LHCN-M2 (cell line): ENCODE measurements at regions not wholly inside any gene's neighbourhood (a gene's known extent, or its start where the extent isn't known, plus 50 kb on each side); places are given as distances from the start of the nearest gene placed in this dataset.
"Not testable (repeated sequence)": the region's sequence is repeated elsewhere in the genome, so short reads cannot be mapped to it uniquely, and the experiment has no call there.

ENCODE experiments used
- DNase-seq: peaks from one replicate; pipeline ENCODE4 v3.0.0-alpha.2; 2012; ENCODE audit warnings: low read depth

DNA sequence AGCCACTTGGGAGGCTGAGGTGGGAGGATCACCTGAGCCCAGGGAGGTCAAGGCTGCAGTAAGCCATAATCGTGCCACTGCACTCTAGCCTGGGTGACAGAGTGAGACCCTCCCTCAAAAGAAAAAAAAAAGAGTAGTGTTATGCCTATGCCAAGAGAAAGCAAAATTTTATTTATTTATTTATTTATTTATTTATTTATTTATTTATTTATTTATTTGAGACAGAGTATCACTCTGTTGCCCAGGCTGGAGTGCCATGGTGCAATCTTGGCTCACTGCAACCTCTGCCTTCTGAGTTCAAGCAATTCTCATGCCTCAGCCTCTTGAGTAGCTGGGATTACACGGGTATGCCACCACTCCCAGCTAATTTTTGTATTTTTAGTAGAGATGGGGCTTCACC is 72.6 kb upstream of the RAPGEF2 start:
- not testable (repeated sequence) for DNase-seq

DNA sequence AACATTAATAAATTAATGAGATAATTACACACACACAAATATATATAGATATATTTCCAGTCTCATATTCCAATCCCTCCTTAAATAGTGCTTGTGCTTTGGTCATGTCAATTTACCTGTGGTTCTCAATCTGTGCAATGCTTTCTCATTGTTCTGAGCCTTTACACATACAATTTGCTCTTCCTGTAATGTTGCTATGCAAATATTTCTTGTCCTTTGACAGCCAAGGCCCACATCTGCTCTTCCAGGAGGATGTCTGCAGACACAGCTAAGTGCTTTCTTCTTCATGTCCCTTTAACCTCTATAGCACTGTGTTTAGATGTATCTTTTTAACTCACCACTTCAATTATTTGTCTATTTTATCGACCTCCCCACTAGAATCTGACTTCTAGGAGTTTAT is 67.3 kb upstream of the RAPGEF2 start:
- DNase-seq = no peak

DNA sequence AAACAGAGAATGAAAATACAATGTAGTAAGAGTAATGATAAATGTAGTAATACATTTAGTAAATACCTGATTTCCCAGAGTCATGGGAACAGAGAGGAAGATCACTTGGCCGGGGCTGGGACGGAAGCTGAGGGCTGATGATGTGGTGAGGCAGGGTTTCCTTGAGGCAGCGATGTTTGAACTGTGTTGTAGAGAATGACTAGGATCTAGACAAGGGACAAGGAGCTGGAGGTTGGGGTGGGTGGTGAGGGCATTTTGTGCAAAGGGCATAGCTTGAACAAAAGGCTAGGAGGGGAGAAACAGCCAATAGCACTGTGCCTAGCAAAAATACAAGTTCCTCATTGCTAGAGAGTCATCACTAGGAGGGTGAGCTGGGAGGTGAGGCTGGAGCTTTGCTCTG is 64.3 kb upstream of the RAPGEF2 start:
- DNase-seq = no peak

DNA sequence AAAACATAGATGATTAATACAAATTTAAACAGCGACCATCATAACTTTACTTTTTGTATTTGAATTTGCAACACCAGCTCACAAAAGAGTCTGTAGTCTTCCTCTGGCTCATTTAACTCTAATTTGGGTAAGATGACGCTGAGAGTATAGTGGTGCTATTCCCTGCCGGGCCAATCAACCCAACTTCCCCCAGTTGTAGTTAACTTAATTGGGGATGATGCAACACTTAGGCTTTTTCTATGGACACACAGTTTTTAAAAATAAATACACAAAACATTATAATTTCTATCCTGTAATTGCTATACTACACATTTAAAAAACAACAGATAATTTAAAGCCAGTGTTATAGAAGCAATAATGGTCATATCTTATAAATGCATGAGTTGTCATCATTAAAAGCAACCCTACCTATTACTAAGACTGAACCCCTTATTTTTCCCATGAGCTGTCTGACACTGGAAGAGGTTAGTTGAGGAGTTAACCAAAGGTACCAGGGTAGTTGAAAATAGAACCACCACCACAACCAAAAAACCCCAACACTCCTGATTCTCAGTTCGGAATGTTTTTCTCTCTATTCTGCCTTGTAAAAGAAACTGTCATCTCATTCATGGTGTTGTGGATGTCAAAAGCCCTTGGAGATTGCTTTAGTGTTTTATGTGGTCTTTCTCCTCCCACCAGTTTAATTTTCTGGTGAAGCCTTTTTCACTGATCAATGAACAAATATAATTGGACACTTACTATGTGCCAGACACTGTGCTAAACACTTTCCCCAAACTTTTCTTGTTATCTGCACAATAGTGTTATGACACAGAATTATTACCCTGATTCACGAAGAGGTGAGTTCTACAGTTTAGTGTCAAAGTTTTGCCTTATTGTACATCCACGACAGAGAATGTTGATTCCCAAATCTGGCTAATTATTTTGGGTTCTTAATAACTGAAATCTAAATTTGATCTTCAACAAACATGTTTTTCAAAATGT is 61.5 kb upstream of the RAPGEF2 start:
- no peak for DNase-seq

DNA sequence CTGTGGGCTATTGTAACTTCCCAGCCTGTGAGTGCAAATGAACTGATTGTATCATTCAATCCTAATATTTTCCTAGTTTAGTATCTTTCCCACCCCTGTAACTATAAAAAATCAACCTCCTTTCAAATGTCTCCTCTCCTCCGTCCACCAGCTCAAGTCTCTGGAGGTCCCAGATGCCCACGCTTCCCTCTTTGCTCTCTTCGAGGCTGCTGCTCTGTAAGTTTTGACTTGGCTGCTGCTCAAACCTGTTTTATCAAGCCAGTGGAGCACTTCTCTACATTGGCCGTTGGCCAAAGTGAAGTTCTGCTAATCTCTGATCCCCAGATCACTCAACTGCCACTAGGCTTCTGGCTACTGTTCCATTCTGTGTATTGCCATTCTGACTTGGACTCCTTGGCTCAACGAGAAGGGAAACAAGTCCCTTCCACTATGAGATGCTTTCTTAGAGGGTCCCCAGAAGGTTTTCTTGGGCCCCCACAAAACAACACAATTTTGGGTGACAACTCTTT is 60.7 kb upstream of the RAPGEF2 start:
- no peak for DNase-seq

DNA sequence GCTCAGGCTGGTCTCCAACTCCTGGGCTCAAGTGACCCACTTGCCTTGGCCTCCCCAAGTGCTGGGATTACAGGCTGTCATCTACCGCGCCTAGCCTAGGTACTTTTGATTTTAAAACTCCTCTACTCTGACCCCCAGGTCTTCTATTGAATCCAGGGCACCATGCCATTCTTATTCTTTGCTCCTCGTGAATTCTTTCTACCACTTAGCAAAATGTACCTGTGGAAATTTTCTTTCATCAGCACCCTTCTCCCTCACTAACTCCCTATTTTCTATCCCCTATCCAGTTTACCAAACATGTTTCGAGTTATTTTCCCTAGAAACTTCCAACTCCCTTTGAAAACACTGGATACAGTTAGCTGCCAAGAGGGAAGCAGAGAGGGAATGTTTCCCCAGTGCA is 60.0 kb upstream of the RAPGEF2 start:
- no peak for DNase-seq

DNA sequence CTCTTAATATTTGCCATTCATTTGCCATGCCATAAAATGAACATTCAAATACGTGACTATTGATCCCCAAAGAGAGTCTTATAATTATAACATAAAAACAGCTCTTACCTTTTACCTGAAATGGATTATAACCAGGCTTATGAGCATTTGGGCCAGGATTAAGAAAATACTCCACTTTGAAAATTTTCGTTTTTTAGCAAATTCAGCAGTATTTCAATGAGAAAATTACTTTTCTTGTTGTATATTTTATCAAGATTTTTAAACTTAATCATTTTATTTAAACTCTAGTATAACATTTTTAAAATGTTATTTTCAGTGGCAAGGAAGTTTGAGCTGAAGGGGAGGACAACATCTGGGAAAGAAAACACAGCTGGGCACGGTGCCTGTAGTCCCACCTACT is 59.0 kb upstream of the RAPGEF2 start:
- no peak for DNase-seq

DNA sequence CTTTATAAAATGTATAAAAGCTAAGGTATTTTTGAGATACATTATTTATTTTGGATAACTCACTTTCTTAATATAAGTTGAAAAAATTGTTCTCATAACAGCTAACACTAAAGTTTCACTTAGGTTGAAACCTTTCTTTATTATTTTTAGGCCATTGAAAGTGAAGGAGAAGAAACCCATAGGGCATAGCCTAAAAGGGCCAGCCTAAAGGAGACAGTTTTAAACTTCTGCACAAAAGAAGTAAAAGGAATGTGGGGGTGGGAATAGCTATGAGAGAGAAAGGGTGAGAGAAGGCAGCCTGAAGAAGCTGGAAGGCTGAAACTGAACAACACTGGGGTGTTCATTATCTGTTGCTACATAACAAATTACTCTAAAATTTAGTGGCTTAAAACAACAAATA is 57.6 kb upstream of the RAPGEF2 start:
- DNase-seq = no peak

DNA sequence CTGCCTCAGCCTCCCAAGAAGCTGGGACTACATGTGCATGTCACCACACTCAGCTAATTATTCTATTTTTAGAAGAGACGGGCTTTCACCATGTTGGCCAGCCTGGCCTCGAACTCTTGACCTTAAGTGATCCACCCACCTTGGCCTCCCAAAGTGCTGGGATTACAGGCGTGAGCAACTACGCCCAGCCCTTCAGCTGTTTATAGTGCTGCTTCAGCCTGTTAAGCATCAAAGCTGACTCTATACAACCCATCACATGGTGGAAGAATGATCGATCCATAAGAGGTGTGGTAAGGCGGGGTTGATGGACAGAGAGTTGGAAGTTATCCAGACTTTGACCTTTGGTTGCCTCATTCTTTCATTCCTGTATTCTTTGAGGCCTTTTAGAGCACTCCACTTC is 56.2 kb upstream of the RAPGEF2 start:
- no peak for DNase-seq

DNA sequence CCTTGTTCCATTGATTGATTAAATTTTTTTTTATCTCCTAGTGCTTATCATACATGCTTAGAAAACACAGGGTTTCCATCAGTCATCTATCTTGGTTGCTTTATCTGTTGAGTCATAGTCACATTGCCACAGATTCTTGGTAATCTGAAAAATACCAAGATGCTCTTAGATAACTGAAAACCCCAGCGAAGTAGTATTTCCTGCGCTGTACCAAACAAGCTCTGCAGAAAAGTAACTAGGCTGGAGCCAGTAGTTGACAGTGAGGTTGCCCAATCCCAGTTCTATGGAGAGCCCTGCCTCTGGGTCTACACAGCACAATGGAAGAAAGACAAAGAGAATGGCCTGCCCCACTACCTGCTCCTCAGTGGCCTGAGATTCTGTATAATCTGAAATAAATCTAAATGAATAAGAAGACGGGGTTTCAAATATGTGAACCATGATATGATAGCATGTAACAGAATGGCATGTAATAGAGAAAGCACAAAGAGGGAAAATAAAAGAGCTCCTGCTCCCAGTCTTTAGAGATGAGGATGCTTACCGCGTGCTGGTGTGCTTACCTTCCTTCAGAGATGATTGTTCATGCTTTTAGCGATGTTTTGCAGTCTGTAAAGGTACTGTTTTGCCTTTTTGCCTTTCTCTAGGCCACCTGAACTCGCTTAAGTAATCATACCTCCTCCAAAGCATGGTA is 55.3 kb upstream of the RAPGEF2 start:
- DNase-seq = no peak

DNA sequence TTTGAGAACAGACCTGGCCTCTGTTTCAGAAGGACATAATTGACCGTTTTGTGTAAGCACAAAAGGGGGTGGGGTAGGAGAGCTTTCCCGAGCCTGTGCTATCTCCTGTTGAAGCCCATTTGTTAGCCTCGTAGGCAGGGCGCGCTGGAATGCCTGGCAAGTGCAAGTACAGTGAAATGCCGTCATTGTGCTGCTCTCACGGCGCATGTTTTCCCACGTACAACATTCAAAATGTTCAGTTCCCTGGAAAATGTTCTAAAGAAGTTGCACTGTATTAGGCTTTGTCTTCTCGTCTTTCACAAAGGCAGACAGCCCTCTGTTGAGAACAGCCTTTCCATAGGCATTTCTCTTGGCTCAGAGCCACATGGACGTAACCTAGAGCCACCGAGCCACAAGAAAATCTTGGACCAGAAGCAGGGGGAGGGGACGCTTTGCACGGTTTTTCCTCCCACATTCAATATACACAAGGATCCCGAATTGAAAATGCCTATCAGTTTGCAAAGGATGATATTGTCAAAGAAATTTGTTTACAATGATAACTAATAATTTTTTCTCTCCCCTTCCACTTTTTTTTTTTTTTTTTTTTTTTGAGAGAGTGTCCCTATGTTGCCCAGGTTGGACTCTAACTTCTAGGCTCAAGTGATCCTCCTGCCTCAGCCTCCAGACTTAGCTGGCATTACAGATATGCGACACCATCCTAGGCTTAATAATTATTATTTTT is 54.6 kb upstream of the RAPGEF2 start:
- peak; percentile 48 for DNase-seq

DNA sequence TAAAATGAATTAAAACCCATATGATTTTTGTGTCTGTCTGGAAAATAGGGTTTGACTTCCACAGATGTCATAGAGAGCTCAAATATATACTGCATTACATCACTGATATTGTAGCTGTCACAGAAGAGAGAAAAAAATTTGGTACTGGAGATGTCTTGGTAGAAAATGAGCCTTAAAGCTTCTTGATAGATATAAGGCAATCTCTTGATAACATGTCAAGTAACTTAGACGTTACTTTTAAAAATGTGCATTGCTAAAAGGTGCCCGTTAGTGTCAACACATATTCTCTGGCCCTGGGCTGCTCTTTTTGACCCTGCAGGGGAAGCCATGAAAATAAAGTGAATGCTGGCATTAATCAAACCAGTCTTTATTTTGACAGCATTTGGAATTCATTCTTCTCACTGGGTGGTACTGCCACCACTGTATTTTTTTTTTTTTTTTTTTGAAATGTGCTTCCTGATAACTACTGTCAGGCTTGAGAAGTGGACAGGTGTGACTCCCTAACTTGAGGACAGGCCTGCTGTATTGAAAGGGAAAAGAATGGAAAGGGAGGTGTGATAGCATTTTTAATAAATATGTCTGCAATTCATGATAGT is 53.0 kb upstream of the RAPGEF2 start:
- no peak for DNase-seq

DNA sequence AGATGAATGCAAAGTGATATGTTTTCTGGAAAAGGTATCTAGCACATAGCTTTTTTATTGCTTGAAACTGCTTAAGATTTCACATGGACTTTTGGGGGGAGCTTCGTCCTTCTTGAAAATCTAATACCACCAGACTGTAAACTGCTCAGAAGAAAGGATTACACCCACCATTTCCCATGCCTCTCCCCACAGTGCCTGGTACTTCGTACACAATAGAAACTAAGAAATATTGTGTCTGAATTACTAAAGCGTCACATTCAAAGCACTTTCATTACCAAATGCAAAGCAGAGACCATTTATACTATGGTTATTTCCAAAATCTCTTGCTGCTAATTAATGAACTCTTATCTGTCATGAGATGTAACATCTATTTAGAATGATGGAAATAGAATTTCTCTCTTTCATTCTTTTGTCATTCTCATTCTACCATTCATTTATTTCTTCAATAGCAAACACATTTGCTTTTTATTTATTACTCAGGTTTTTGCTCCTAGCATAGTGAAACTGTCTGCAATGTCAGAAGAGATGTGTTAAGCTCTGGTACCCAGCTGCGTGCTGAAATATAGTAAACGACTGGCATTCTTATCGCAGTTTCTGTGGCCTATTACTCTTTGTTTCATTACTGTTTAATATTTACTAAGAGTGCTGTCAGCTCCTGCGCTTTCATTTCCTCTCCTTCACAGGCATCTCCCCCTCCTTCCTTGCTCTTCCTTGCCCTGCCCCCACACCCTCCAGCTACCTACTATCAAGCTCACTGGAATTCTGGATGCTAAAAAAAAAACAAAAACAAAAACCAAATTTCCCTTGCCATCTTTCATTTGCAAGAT is 51.4 kb upstream of the RAPGEF2 start:
- no peak for DNase-seq

DNA sequence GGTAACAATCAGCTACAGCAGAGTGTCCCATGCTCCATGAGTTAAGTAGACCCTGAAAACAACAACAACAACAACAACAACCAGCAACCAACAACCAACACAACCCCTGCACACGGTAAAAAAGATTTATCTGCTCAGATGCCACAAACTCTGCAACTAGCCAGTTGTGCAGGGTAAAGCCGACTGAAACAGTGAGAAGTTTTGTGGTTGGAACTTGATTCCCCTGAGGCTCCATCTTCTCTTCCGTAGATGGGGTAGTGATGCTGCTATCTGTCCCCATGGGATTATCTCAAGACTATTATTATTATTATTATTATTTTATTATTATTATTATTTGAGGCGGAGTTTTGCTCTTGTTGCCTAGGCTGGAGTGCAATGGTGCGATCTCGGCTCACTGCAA is 50.6 kb upstream of the RAPGEF2 start:
- no peak for DNase-seq
